DMS153 (cell line): ENCODE measurements at regions not wholly inside any gene's neighbourhood (a gene's known extent, or its start where the extent isn't known, plus 50 kb on each side); places are given as distances from the start of the nearest gene placed in this dataset.

Source experiments
- DNase-seq: peaks from one replicate; lab custom pipeline; 2025; lab: John Stamatoyannopoulos, UW

DNA sequence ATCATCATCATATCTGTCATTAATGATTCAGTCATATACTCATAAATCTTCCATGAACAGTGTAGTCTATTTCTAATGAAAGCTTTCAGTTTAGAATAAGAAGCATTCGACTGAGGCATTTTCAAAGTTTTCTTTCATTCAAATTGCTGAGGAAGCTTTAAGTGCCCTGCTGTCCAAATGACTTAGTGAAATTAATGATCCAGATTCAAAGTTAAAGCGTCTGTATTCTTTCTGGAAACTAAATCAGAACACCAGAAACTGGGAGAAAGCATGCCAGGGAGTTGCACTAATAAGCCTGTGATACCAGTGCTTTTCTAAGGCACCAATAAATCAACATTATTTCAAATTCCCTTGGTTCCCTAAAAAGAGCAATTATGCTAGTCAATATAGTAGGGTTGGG lies 367.8 kb upstream of the ANO5 start:
- no peak for DNase-seq

DNA sequence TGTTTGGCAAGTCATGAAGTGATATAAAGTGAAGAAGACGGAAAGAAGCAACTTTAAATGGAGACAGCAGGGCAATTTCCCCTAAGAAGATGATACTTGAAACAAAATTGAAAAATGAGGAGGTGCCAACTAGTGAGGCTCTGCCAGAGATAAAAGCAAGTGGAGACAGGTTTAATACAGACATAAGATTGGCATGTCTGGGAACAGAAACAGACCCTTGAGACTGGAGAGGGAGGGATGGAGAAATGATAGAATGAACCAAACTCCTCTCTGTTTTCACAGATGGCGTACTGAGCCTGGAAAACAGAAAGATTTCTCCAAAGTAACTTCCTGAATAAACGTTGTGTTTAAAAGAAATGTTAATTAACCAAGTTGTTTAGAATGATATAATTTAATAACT lies 354.5 kb upstream of the ANO5 start:
- DNase-seq, result no peak

DNA sequence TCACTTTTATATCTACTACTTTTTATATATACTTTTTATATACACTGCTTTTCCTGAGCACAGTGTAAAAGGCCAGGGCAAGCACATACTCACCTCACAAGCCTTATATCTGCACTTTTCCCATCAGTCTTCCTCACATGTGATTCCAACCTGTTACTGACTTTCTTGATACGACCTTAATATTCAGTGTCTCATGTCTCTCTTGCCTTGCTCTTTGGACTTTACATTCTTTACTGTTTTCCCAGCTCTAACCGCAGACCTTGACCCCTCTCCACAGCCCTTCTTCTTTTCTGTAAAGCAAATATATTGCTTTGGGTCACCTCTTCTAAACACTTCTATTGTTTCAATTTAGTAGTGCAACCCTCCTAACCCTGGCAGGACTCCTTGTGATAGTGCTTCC lies 353.1 kb upstream of the ANO5 start:
- DNase-seq, result no peak

DNA sequence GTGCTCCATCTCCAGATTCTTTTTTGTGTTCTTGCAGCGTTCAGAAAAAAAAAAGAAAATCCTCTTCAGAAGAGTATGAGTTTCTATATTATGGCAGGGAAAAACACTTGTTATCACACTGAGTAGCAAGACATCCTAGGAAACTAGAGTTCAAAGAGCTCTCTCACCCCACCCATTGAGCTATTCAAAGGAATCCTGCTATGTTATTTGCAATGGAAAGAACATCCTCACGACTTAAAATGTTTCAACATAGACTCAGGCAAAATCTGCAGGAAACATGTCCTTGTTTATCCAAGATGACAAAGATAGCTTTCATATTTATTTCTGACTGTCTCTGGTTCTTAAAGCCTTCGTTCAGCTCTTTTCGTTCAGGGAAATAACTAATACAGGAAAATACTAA lies 331.6 kb upstream of the ANO5 start:
- DNase-seq, result no peak

DNA sequence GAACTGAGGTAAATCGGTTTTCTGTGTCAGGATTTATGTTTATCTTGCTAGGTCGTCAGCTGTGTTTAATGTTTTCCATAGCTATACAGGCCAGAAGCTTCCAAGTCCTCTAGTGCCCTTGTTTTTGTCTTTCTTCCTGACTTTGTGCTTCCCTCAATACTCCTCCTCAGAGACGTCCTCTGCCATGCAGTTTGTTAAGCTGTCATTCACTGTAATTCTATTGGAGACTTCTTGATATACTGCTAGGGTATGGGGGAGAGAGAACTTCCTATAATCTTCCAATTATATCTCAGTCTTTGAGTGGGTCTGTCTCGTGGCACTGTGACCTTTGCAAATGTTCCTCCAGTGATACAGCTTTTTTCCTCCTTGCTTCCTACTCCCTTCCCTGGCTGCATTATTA lies 327.3 kb upstream of the ANO5 start:
- no peak for DNase-seq

DNA sequence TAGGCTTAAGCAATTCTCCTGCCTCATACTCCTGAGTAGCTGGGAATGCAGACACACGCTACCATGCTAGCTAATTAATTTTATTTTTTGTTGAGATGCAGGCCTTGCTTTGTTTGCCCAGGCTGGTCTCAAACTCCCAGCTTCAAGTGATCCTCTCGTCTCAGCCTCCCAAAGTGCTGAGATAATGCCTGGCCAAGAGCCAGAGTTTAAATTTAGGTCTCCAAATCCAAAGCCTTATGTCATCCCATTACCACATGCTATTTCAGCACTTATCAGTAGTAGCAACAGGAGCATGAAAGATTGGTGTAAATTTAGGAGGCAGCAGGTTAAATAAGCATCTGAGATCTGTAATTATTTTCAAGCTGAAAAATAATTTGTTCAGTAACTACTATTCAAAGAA lies 326.1 kb upstream of the ANO5 start:
- DNase-seq, result no peak

DNA sequence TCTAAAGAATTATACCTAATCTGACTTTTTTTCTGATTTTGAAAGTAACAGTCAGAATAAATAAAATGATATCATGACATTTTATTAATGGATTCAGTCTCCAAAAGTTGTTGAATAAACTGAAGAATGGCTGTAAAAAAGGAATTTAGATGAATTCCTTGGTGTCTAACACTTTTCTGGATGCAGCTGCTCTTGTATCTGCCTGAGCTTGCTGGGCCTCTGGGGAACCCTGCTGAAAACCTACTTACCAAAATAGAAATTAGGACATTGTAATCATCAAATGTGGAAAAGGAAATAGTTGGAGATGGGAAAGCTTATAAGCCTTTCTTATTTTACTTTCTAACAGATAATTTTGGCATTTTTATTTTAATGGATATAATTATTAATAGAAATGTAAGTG lies 315.7 kb upstream of the ANO5 start:
- no peak for DNase-seq

DNA sequence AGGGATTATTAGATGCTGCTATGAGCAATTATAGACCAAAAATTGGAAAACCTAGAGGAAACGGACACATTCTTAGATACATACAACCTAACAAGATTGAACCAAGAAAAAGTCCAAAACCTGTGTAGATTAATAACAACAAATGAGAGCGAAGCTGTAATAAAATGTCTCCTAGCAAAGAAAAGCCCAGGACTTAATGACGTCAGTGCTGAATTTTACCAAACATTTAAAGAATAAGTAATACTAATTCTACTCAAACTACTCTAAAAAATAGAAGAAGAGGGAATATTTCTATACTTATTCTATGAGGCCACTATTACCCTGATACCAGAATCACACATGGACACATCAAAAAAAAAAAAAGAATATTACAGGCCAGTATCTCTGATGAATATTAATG lies 309.5 kb upstream of the ANO5 start:
- DNase-seq, result no peak

DNA sequence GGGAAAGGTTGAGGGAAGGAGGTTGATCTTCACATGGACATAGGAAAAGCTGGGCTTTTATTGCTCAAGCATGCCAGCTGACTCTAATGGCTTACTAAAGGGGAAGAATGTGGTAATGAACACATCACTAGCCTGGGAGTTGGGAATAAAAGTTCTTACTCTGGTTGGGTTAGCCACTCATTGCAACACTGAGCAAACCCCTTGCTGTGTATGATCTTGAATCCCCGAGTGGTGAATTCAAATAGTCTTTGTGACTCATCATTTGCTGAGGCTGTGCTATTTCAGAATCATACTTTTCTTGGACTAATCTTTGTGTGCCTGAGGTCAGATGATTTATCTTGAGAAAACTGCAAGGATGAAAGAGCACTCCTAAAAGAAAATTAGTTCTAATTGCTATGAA lies 304.1 kb upstream of the ANO5 start:
- DNase-seq, result no peak

DNA sequence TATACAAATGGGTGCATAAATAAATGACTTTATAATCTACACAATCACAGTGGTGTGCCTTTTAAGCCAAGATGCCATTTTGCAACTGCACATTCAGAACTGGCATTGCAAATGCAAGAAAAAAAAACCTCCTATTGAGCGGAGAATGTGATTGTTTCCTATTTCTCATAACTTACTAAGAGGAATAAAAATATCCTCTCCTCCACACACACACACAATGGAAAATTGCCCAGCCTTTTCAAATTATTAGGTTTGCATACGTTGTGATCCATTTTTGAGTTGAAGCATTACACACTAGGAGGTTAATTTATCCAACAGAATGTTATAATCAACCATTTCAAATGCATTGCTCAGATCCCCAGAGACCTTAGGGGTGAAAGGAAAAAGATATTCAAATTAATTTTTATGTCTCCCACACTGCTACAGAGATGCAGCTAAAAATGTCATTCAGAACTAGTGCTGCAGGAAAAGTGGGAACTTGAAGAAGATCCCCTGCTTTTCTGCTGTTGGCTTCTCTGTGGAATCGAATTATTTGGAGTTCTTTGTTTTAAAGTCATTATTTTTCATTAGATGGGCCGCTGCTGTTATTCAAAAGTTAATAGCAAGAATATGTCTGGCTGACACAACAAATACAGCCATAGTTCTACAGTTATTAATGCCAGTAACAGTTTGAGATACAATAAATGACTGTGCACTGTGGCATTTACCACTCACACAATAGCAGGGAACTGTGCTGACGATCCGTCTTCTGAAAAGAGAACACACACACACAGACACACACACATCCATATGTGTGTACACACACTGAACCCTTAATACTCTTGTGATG lies 299.9 kb upstream of the ANO5 start:
- no peak for DNase-seq

DNA sequence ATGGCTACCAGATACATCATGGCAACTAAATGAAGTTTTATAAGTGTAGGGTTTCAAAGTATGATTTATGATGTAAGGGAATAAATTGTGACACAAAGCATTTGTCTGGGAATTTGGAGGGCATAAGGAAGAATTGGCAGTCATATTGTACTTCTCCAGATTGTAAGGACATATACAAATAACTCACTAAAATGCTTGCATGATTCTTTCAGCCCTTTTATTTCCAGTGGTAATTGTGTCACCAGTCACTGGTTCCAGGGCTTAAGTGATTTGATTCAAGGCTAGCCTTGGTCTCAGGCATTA lies 299.4 kb upstream of the ANO5 start:
- no peak for DNase-seq

DNA sequence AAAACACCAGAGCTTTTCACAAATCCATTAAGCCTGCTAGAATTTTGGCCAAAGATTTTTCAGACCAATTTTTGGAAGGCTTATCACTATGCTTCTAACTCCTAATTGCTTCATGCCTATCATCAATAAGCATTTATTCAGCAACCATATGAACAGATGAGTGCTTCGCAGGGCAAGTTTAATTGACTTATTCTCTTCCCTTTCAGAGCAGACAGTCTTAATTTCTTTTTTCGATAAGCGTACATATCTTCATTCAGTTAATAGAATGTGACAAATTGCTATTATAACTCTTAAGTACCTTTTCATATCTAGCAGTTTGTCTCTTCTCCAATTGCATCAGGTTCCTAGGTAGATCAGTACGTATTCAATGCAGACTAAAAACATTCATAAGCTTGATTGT lies 298.4 kb upstream of the ANO5 start:
- DNase-seq, result no peak

DNA sequence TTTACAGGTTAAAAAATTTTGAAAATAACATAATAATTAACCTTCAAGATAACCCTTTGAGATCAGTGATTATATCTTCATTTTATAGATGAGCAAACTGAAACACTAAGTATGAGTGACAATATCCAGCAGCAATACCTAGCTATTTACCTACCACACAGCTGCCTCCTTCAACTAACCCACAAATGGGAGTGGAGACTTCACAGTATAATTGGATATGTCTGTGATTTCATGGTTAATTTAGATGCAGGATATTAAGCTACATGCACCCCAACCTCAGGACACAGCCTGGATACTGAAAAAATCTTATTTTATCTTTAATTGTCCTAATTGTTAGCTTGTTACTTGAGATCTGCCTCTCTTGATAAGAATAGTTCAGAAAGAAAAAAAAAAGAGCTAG lies 297.2 kb upstream of the ANO5 start:
- no peak for DNase-seq

DNA sequence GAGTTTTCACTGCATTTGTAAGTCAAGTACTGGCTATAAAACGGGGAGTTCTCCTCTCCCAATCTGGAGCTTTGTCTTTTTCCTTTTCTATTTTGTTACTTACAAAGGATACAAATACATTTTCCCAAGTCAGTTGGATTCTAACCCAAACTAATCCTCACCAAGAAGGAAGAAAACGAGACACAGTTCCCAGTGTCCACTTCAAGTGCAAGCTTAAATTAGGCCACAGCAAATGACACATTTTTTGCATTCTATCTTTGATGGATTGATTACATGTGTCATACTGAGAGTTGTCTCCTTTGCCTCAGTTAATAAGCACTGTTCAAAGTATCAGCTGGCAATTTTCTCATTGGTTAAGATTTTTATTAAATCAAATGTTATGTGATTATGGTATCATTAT lies 296.7 kb upstream of the ANO5 start:
- no peak for DNase-seq

DNA sequence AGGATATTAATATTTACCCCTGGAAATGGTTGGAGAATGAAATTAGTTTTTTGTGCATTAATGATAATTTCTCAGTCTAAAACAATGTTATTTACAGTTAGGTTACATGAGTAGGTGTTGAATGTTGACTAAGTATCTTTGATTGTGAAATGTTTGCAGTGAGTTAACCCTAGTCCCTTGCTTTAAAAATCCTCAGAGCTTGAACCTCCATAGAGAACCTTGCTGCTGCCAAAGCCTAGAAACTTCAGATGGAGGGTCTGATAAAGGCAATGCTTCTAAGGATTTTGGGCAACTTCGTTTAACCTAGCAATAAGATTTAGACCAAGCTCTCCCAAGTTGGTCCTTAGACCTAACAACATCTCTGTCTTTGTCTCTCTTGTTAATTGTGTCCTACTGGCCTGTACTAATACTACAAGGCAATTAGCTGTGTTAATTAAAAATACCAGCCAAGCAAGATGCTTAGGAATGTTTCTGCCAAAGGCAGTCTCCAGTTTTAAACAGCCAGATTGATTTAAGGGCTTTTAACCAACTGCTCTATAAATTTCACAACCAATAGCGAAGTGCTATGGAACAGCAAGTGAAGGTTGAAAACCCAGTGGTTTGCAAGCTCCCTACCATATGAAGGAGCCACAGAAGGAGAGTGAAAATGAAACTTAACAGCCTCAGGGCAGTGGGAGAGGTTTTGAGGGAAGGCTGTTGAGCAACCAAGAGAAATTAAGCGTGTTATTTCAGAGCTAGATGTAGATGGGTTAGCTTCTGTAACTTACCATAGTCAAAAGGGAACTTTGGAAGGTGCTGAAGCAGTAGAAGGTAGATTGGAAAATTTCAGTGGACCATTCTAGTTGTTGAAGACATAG lies 295.9 kb upstream of the ANO5 start:
- DNase-seq, result no peak

DNA sequence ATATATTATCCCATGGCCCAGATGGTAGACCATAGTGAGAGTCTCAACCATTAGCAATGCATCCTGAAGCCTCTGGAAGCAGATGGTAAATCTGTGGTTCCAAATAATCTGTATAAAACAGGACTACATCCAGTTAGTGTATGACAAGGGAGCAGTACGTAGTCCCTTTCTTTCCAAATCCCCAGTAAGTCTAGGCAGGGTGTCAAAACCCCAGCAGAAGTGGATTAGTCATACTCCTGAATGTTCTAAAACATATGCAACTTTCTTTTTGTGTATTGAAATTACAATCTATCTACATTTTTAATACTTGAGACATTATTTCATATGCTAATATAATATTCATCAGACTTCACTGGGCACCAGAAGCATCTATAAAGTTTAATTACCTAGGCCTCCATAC lies 295.1 kb upstream of the ANO5 start:
- DNase-seq, result no peak

DNA sequence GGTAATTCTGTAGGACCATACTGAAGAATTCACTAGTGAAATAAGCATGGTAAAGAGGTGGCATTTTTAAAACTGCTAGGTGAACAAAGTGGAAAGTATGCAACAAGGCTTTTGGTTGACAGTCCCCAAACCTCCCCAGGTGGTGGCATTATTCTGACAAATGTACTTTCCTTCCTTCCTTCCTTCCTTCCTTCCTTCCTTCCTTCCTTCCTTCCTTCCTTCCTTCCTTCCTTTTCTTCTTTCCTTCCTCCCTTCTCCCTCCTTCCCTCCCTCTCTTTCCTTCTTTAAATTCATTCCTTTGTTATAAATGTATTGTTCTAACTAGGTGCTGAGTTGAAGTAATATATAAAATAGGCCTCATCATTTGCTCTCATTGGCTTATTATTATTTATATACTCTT lies 284.7 kb upstream of the ANO5 start:
- DNase-seq, result no peak

DNA sequence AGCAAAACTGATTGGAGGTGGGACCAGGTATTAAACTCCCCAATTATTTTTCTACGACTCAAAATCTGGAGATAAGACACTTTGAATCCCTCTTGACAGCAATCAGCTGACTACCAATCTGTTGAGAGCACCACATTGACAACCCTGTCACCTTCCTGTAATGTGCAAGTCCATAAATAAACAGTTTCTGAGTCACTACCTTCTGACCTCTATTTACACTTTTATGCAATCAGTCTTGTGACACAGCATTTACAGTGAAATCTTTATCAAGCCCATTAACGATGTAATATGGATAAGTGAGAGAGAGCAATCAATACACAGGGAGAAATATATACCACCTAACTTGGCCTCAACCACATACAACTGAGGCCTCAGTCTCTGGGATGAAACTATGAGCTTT lies 283.7 kb upstream of the ANO5 start:
- no peak for DNase-seq

DNA sequence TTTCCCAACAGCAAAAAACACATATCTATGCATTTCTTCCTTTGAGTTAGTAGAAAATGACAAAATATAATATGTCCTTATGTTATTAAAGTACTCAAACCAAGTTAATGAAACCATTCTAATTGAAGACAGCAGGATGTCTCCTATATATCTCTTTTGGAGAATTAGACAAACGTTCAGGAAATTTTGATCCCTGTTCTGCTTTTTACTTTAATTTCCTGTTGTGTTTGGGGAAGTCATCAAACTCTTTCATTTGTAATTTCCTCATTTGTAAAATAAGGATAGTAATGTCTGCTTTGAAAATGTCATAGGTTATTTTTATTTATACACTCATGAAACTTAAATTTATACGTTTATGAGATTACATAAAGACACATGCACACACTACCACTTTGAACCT lies 281.8 kb upstream of the ANO5 start:
- DNase-seq, result no peak

DNA sequence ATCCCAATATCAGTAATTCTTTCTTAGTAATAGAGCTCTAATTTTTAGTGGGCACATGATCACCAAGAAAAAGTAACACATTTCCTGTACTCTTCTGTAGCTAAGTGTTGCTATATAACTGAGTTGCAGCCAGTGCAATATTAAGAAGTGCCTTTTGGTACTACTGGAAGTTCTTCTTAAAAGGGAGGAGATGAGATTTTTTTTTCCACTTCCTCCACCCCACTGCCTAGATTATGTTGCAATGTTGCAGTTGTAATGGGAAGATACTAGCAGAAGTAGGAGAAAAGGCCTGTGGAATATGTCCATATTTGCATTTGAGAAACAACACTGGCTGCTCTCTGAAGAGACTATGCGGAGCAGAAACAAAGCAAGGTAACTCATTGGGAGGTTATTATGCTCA lies 280.6 kb upstream of the ANO5 start:
- no peak for DNase-seq

DNA sequence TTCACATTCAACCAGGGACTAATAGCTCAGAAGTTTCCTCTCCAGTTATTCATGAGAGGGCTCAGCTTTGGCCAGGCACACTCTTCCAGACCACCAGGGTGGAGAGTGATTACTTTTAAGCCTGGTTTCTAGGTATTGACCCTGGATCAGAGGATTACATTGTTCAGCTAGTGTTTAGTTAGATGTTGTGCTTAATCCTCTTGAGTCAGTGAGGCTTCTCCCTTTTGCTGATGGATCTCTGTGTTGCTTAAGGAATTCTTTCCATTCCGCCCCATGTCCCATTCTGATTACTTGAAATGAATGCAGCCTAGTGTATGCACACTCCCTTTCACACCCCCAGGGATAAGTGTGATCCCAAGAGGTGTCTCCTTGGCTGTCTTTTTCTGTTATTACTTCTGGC lies 271.7 kb upstream of the ANO5 start:
- DNase-seq, result no peak

DNA sequence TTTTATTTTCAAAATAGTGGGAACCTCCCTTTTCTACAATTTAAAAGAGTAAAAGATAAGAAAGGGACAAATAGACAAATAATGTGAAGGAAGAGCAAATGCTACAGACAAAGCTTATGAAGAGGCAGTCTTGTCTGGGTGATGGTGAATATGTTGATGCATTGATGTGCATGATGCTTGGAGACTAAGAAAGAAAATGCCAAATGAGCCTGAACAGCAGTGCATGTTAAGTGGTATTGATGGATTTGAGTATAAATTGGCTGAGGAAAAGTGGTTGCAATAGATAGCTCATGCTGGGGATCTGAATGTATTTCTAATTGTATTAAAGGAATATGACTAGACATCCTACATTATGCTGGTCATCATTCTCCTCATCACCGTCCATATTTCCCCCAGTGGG lies 268.6 kb upstream of the ANO5 start:
- DNase-seq, result no peak

DNA sequence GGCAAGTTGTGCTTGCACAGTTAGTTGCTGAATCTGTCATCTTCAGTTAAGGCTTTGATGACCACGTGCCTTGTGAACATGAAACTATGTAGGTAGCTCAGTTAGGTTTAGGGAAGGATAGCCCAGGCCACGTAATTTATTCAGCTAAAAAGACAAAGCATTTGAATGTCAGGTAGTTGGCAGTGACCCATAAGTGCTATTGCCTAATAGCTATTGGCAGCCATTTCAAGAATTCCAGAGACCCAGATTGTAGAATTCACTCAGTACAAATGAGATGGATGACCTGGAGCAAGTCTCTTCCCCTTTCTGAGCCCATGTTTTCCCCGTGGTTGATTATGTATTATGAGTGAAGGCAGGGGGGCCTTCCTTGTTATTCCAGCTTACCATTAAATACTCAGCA lies 265.3 kb upstream of the ANO5 start:
- DNase-seq, result no peak

DNA sequence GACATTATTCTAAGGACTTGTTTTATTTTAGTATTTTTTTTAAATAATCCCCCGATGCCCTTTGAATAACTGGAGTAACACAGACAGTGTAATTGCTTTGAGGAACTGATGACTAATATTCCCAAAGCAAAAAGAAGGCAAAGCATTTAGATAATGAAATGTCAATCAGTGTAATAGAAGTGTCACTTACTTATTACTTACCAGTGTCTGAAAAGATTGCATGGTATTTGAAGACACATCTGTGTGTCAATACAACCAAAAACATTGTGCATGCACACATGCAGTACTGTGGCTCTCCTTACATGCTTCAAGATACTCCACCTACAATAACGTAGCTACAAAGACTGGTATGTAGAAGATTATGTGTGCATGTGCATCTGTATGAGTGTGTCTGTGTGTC lies 264.0 kb upstream of the ANO5 start:
- no peak for DNase-seq
